ENCODE measurements at regions not wholly inside any gene's neighbourhood (a gene's known extent, or its start where the extent isn't known, plus 50 kb on each side); places are given as distances from the start of the nearest gene placed in this dataset.

GRCh38 chr12:87441511-87441910 lies 587.7 kb downstream of the C12orf50 start:
- H3K4me1 ChIP-seq: no peaks in the 10 kb centered on the region
- TF ChIP-seq CTCF (IDR thresholded peaks at IDR 0.05 in 8 of 11, conservative IDR thresholded peaks at IDR 0.05 in 3 of 11) (no peak), POLR2AphosphoS5 (IDR thresholded peaks at IDR 0.05) (no peak), POLR2A (IDR thresholded peaks at IDR 0.05) (no peak)
- H3K27ac ChIP-seq: no peak overlapping the region
- 60 to 72% (median 63%) methylated on average over 3 of the region's 3 CpGs for WGBS, 5 donors
- H3K36me3 ChIP-seq: no peaks in the 10 kb centered on the region
- no peak for DNase-seq
- intact Hi-C loops (cut with DNase I; ENCODE audit: low total_unique reads): no loop called here
- H3K9me3 ChIP-seq: peaks cover 0 to 8% (median 0%) of the 10 kb centered on the region in 8 donors
- H3K27me3 ChIP-seq (replicated peaks in 1 of 7): no peaks in the 10 kb centered on the region
- no peak overlapping the region for H3K4me3 ChIP-seq

GRCh38 chr12:87439990-87440827 lies 589.0 kb downstream of the C12orf50 start:
- Histone ChIP-seq H3K27me3 (replicated peaks in 1 of 7) (no peaks in the 10 kb centered on the region), H3K4me3 (no peak overlapping the region), H3K9me3 (peaks cover 0 to 8% (median 0%) of the 10 kb centered on the region in 8 donors), H3K36me3 (no peaks in the 10 kb centered on the region), H3K27ac (no peak overlapping the region), H3K4me1 (no peaks in the 10 kb centered on the region)
- intact Hi-C loops (cut with DNase I; ENCODE audit: low total_unique reads): no loop called here
- TF ChIP-seq CTCF (IDR thresholded peaks at IDR 0.05 in 8 of 11, conservative IDR thresholded peaks at IDR 0.05 in 3 of 11) (no peak), POLR2A (IDR thresholded peaks at IDR 0.05) (no peak), POLR2AphosphoS5 (IDR thresholded peaks at IDR 0.05) (no peak)
- DNase-seq: no peak
- 9 to 45% (median 13%) methylated on average over 2 of the region's 2 CpGs for WGBS, 5 donors

GRCh38 chr12:87430444-87430843 lies 598.8 kb downstream of the C12orf50 start:
- no peaks in the 10 kb centered on the region for H3K27me3 ChIP-seq (replicated peaks in 1 of 7)
- no peaks in the 10 kb centered on the region for H3K4me1 ChIP-seq
- TF ChIP-seq CTCF (IDR thresholded peaks at IDR 0.05 in 8 of 11, conservative IDR thresholded peaks at IDR 0.05 in 3 of 11) (no peak), POLR2AphosphoS5 (IDR thresholded peaks at IDR 0.05) (no peak), POLR2A (IDR thresholded peaks at IDR 0.05) (no peak)
- no peaks in the 10 kb centered on the region for H3K36me3 ChIP-seq
- H3K9me3 ChIP-seq: peaks cover 0 to 25% (median 14%) of the 10 kb centered on the region in 8 donors
- no peak overlapping the region for H3K27ac ChIP-seq
- intact Hi-C loops (cut with DNase I; ENCODE audit: low total_unique reads): no loop called here
- H3K4me3 ChIP-seq: no peak overlapping the region
- no peak for DNase-seq

DNA sequence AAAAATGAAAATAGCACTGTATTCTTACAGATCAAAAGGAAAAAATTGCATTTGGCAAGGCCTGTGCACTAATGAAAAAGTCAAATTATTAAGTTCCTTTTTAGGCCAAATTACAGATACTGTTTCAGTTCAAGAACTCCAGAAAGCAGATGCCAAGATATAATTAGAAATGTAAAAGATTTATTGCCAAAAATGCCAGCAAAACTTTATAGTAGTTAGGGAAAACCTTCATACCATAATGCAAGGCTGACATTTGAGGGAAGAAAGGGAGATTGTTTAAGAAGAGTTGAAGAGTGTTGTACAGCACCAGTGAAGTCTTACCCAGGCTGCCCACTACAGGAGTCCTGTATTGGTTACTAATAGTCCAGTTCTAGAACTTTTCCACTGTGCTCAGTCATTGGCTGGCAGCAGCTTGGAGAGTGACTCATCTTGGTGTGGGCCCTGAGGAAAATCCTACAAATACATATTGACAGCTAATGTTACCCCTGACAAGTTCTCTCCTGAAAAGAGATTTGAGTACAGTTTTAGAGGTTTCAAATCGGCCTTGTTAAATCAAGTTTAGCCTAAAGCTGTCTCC lies 600.4 kb downstream of the C12orf50 start:
- Histone ChIP-seq H3K27me3 (replicated peaks in 1 of 7) (no peaks in the 10 kb centered on the region), H3K9me3 (peaks cover 0 to 28% (median 15%) of the 10 kb centered on the region in 8 donors), H3K4me1 (no peaks in the 10 kb centered on the region), H3K27ac (no peak overlapping the region), H3K36me3 (no peaks in the 10 kb centered on the region), H3K4me3 (no peak overlapping the region)
- intact Hi-C loops (cut with DNase I; ENCODE audit: low total_unique reads): no loop called here
- DNase-seq: no peak
- 68 to 90% (median 78%) methylated on average over 1 of the region's 1 CpG for WGBS, 5 donors
- TF ChIP-seq POLR2AphosphoS5 (IDR thresholded peaks at IDR 0.05) (no peak), POLR2A (IDR thresholded peaks at IDR 0.05) (no peak), CTCF (IDR thresholded peaks at IDR 0.05 in 8 of 11, conservative IDR thresholded peaks at IDR 0.05 in 3 of 11) (no peak)
